ENCODE measurements at regions not wholly inside any gene's neighbourhood (a gene's known extent, or its start where the extent isn't known, plus 50 kb on each side); places are given as distances from the start of the nearest gene placed in this dataset.
A peak's percentile ranks its signal among the peaks of the same experiment; 100 is the strongest.

DNA sequence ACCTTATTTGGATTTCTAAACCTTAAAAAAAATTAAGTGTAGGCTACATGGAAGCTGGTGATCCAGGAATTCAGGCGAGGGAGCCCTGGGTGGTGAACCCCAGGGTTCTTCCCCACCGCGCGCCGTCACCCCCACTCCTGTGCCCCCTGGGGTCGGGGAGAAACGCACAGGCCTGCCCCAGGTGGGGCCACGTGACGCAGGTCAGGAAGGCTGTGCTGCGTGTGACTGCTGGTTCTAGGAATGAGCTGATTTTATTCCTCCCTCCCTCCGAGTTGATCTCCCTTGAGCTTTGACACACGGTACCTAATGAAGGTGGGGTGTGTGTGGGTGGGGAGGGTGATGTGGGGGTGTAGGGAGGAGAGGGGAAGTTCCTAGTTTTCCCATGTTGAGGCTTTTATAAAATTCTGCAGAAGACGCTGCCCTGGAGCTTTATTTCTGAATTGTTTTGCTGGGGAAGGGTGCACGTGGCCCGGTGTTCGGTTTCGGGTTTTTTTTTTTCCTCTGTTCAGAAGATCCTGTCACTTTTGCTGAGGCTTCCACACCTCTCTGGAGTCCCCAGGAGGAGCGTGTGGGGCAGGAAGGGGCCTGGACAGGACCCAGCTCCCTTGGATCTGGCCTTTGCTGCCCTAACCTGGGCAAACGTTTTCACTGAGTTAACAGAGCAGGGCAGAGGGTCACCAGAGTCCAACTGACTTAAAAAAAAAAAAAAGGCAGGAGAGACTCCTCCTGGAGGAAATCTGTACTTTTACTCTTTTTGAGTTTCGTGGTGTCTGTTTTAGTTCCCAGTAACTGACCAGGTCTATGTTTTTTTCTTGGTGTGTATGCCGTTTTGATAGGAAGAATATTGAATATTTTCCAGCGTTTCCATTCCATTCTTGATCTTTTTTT is 55.8 kb upstream of the GSE1 start:
- peak; percentile 46 for DNase-seq (ENCODE audit: low spot score)

DNA sequence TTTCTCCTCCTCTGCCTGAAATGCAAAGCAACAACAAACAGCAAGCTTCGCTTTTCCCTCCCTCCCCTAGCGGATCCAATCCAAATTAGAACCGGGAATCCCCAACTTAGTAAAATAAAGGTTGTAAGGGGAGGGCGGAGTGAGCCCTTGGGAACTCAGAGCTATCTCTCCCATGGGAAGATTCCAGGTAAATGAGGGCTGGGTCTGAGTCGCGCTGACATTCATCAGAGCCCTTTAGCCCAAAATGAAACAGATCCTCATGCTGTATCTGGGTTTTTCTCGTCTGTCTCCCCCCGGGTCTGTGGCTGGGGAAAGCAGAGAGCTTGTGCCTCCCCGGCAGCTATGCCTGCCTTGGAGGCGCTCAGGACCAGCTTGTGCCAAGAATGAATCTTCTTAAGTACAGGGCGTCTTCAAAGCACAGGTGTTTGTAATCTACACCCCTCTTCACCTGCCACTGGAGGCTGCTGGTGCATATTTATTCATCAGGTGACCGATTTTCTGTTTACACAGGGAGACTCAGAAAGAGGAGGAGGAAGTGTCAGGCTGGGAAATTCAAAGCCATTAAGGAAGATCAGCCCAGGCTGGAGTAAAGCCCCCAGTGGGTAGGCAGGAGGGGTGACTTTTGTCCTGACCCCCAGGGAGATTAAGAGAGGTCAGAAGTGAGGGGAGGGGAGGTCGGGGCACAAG is 55.0 kb upstream of the GSE1 start:
- DNase-seq (ENCODE audit: low spot score), result no peak

DNA sequence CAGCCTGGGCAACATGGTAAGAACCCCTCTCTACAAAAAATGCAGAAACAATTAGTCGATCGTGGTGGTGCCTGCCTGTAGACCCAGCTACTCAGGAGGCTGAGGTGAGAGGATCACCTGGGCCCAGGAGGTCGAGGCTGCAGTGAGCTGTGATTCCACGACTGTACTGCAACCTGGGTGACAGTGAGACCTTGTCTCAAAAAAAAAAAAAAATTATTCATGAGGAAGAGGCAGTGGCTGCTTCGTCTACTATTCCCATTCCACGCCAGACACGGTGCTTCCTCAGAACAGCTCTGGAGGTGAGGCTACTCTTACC is 52.2 kb upstream of the GSE1 start:
- no peak for DNase-seq (ENCODE audit: low spot score)

DNA sequence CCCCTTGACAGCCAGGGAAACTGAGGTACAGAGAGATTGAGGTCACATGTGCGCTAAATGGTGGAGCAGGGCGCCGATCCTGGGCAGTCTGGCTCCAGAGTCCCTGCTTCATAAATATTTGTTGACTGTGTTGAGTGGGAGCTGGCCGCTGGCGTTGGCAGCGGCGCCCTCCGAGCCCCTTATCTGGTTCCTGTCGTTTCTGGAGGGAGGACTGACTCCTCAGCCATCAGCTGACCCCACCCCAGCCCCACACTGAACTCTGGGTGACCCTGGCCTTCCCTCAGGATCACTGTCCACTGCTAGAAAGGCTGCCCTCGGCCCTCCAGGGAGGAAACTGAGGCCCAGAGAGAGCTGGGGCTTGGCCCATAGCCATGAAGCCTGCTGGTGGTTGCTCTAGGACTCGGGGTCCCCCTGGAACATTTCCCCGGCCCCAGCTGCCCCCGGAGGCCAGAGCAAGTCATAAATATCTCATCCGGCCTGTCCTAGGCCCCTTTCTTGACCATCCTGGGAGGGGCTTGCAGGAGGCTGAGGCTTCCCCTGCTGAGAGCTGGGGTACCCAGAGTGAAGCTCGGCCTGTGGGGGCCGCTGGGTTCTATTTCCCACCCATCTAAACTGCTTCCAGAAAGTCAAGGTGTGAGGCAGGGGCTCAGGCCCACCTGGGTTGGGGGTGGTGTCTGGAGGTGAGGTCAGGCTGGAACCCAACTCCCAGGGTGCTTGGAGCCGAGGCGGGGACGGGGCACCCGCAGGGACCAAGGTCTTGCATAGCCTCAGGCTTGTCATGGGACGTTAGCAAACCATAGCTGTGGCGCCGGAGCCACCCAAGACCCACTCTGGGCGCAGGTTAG is 51.7 kb upstream of the GSE1 start:
- DNase-seq (ENCODE audit: low spot score), result no peak

DNA sequence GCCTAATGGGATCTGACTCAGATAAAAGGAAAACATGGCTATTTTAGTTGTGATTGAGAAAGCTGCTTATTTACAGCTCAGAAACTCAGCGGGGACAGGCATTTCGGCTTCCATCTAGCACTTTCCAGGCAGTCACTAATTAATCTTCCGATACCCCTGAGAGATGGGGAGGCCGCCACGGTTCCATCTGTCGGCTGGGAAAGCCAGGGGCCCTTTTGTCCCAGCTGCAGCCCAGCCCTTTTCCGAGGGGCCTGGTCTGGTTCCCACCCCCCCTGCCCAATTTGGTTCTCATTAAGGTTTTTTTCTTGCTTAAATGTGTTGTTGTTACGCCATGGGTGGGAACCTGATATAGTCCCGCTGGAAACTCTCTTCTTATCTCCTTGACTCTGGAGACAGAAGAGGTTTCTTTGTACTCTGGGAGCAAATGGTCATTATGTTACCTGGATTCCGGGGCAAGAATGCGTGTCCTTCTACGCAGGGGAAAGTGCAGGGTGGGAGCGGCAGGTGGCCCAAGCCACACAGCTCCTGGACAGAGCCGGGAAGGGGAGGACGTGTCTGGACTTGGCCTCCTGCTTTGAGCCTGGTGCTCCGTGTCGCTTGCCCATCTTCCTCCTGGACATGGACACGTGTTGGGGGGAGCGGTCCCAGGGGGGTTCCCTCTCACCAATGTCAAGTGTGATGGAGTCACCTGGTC is 50.9 kb upstream of the GSE1 start:
- DNase-seq (ENCODE audit: low spot score), result no peak

DNA sequence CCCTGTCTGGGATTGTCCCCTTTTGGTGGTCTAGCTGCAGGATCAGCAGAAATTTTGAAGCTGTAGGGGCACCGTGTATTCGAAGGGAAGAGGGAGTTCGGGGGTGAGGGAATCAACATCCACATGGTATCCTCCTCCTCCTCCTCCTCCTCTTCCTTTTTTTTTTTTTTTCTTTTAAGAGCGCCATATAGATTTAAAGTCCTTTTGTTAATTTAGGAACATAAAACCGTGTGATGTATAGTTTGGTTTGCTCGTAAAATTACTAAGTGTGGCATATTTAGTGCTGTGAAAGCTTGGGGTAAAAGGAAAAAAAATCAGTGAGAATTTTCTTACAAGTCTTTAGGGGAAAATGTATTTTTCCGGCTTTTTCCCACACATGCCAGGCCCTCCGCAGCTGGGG is 50.1 kb upstream of the GSE1 start:
- DNase-seq (ENCODE audit: low spot score), result no peak
